ENCODE measurements at regions not wholly inside any gene's neighbourhood (a gene's known extent, or its start where the extent isn't known, plus 50 kb on each side); places are given as distances from the start of the nearest gene placed in this dataset.

- FAIRE-seq, result no peak
- no peak for DNase-seq (ENCODE audit: insufficient read length)
- no peak for TF ChIP-seq POLR2AphosphoS5 (IDR thresholded peaks at IDR 0.05; ENCODE audit: low read depth, low read length)
- TF ChIP-seq TAF1 (IDR thresholded peaks at IDR 0.05; ENCODE audit: borderline replicate concordance, low read depth, low read length), result no peak
- TF ChIP-seq POLR2A (IDR thresholded peaks at IDR 0.05; ENCODE audit: low read depth, low read length), result no peak
Measured at GRCh38 chr6:91521999-91522398, 935.1 kb upstream of the MAP3K7 start.

DNA sequence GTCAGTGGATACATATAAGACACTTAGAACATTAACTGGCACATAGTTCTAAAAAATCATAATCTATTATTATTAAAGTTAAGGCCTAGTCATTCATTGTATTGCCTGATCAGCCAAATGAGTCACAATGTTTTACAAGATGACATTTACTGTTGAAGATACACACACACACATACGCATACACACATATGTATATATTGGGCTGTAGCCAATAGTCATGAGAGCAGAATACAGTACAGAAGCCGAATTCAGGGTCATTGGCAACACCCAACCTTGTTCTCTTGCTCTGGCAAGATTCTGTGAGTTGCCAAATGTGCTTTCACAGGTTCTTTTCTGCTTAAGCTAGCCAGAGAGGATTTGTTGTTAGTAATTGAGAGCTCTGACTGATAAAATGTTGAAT, 922.8 kb upstream of the MAP3K7 start:
- peak; percentile 51 for FAIRE-seq
- no peak for DNase-seq (ENCODE audit: insufficient read length)
- no peak for TF ChIP-seq POLR2AphosphoS5 (IDR thresholded peaks at IDR 0.05; ENCODE audit: low read depth, low read length)
- no peak for TF ChIP-seq POLR2A (IDR thresholded peaks at IDR 0.05; ENCODE audit: low read depth, low read length)
- no peak for TF ChIP-seq TAF1 (IDR thresholded peaks at IDR 0.05; ENCODE audit: borderline replicate concordance, low read depth, low read length)

GRCh38 chr6:91509039-91509438, 922.2 kb upstream of the MAP3K7 start:
- no peak for FAIRE-seq
- no peak for DNase-seq (ENCODE audit: insufficient read length)
- TF ChIP-seq POLR2AphosphoS5 (IDR thresholded peaks at IDR 0.05; ENCODE audit: low read depth, low read length) (no peak), TAF1 (IDR thresholded peaks at IDR 0.05; ENCODE audit: borderline replicate concordance, low read depth, low read length) (no peak), POLR2A (IDR thresholded peaks at IDR 0.05; ENCODE audit: low read depth, low read length) (no peak)

DNA sequence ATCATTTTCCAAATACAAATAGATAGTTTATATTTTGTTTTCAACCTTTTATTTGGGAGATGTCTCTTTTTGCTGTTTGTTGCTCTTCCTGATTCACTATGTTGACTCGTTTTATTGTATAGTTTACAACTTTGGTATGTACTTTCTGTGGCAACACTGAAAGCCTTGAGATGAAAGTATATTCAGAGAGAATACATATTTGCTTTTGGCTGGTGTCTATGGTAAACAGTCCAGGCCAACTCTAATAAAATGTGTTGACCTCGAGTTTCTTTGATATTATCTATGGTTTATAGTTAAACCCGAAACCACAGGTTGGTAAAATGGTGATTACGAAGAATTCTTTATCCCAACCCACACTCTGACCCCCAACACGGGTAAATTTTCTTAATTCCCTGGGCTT, 919.6 kb upstream of the MAP3K7 start:
- TF ChIP-seq POLR2A (IDR thresholded peaks at IDR 0.05; ENCODE audit: low read depth, low read length), result no peak
- no peak for TF ChIP-seq POLR2AphosphoS5 (IDR thresholded peaks at IDR 0.05; ENCODE audit: low read depth, low read length)
- TF ChIP-seq TAF1 (IDR thresholded peaks at IDR 0.05; ENCODE audit: borderline replicate concordance, low read depth, low read length), result no peak
- DNase-seq (ENCODE audit: insufficient read length) (no peak), FAIRE-seq (no peak)

DNA sequence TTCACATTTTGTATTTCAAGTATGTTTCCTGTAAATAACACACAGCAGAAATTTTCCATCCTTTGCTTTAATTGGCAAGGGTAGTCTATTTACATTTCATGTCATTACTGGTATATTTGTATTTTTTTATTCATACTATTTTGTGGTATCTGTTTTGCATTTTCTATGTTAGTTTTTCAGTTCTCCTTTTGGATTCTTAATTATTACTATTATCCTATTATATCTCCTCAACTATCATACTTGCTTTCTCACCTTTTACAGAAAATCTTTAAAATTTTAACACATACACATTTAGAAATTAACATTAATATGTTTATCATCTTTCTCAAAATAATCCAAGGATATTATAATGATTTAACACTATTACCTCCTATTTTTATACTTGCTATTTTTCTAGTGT, 918.3 kb upstream of the MAP3K7 start:
- no peak for FAIRE-seq
- TF ChIP-seq TAF1 (IDR thresholded peaks at IDR 0.05; ENCODE audit: borderline replicate concordance, low read depth, low read length) (no peak), POLR2AphosphoS5 (IDR thresholded peaks at IDR 0.05; ENCODE audit: low read depth, low read length) (no peak), POLR2A (IDR thresholded peaks at IDR 0.05; ENCODE audit: low read depth, low read length) (no peak)
- DNase-seq (ENCODE audit: insufficient read length), result no peak

GRCh38 chr6:91501930-91502329, 915.1 kb upstream of the MAP3K7 start:
- TF ChIP-seq POLR2AphosphoS5 (IDR thresholded peaks at IDR 0.05; ENCODE audit: low read depth, low read length) (no peak), TAF1 (IDR thresholded peaks at IDR 0.05; ENCODE audit: borderline replicate concordance, low read depth, low read length) (no peak)
- FAIRE-seq (no peak), DNase-seq (ENCODE audit: insufficient read length) (no peak)

GRCh38 chr6:91500689-91501303, 913.9 kb upstream of the MAP3K7 start:
- no peak for TF ChIP-seq POLR2AphosphoS5 (IDR thresholded peaks at IDR 0.05; ENCODE audit: low read depth, low read length)
- no peak for TF ChIP-seq POLR2A (IDR thresholded peaks at IDR 0.05; ENCODE audit: low read depth, low read length)
- TF ChIP-seq TAF1 (IDR thresholded peaks at IDR 0.05; ENCODE audit: borderline replicate concordance, low read depth, low read length), result no peak
- no peak for FAIRE-seq
- no peak for DNase-seq (ENCODE audit: insufficient read length)

GRCh38 chr6:91498576-91498975, 911.7 kb upstream of the MAP3K7 start:
- FAIRE-seq (no peak), DNase-seq (ENCODE audit: insufficient read length) (no peak)
- TF ChIP-seq POLR2AphosphoS5 (IDR thresholded peaks at IDR 0.05; ENCODE audit: low read depth, low read length), result no peak
- no peak for TF ChIP-seq POLR2A (IDR thresholded peaks at IDR 0.05; ENCODE audit: low read depth, low read length)
- no peak for TF ChIP-seq TAF1 (IDR thresholded peaks at IDR 0.05; ENCODE audit: borderline replicate concordance, low read depth, low read length)

DNA sequence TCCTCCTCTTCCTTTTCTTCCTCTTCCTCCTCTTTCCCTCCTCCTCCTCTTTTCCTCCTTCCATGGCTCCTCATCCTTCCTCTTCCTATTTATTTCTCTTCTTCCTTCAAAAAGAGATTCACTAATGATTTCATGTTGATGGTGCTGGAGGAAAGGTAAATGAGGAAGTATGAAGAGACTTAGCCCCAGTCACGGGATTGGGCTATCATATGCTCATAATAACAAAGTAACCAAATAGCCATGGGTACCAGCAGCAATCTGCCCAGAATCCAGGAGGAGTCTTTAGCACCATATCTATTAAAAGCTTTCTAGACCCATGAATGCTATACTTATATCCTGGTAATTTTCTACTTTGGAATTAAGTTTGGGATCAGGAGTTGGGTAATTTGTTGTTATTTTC, 910.9 kb upstream of the MAP3K7 start:
- FAIRE-seq, result peak; percentile 42
- DNase-seq (ENCODE audit: insufficient read length), result no peak
- TF ChIP-seq POLR2AphosphoS5 (IDR thresholded peaks at IDR 0.05; ENCODE audit: low read depth, low read length), result no peak
- TF ChIP-seq POLR2A (IDR thresholded peaks at IDR 0.05; ENCODE audit: low read depth, low read length), result no peak
- no peak for TF ChIP-seq TAF1 (IDR thresholded peaks at IDR 0.05; ENCODE audit: borderline replicate concordance, low read depth, low read length)

DNA sequence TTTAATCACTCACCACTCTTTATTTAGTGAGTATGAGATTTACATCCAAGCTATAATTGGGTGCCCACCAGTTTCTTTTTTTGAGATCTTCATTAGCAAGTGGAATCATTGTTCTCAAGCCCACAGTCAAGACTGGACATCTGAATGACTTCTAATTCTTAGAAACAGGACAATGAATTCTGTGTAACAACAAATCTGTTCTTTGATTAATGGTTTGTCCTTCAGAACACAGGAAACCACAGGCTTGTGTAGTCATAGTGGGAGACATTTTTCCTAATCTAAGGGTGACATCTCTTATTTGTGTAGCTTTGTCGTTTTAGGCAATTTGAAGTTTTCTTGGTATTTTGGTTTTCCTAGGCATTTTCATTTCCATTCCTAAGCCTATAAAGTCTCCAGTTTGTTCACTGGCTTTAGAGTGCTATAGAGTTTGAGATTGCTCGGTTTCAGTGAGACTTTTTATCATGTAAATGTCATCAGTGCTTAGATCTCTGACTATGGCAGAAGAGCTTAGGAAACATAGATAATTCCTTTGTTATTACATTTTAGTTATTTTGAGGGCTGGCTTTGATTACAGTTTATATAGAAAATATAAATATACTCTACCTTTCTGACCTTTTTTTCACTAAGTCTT, 903.9 kb upstream of the MAP3K7 start:
- FAIRE-seq (peak; percentile 77), DNase-seq (ENCODE audit: insufficient read length) (no peak)
- TF ChIP-seq TAF1 (IDR thresholded peaks at IDR 0.05; ENCODE audit: borderline replicate concordance, low read depth, low read length) (no peak), POLR2A (IDR thresholded peaks at IDR 0.05; ENCODE audit: low read depth, low read length) (no peak), POLR2AphosphoS5 (IDR thresholded peaks at IDR 0.05; ENCODE audit: low read depth, low read length) (no peak)

- FAIRE-seq (peak; percentile 17), DNase-seq (ENCODE audit: insufficient read length) (no peak)
- TF ChIP-seq TAF1 (IDR thresholded peaks at IDR 0.05; ENCODE audit: borderline replicate concordance, low read depth, low read length) (no peak), POLR2AphosphoS5 (IDR thresholded peaks at IDR 0.05; ENCODE audit: low read depth, low read length) (no peak)
Measured at GRCh38 chr6:91487696-91488392, 901.0 kb upstream of the MAP3K7 start.

- TF ChIP-seq TAF1 (IDR thresholded peaks at IDR 0.05; ENCODE audit: borderline replicate concordance, low read depth, low read length) (no peak), POLR2AphosphoS5 (IDR thresholded peaks at IDR 0.05; ENCODE audit: low read depth, low read length) (no peak)
- DNase-seq (ENCODE audit: insufficient read length) (no peak), FAIRE-seq (no peak)
Measured at GRCh38 chr6:91486200-91486599, 899.3 kb upstream of the MAP3K7 start.
